Esophagus muscularis mucosa (tissue), 3 donors: ENCODE measurements at regions not wholly inside any gene's neighbourhood (a gene's known extent, or its start where the extent isn't known, plus 50 kb on each side); places are given as distances from the start of the nearest gene placed in this dataset.

ENCODE experiments used
- CTCF ChIP-seq, 3 experiments: fragments of 200-600 bp in 2 of 3; fragments of 450-650 bp in 1 of 3; sonication (generic) in 2 of 3; IDR thresholded peaks; one replicate each; pipeline ENCODE4 v1.5.1; 2017 to 2019; ENCODE audit warnings: antibody characterized with exemption in 3 of 3, mild to moderate bottlenecking in 2 of 3, moderate library complexity in 1 of 3
- POLR2A ChIP-seq: fragments of 450-650 bp; IDR thresholded peaks from one replicate; pipeline ENCODE4 v1.6.1; 2017; ENCODE audit warnings: antibody characterized with exemption, moderate library complexity, mild to moderate bottlenecking, low read depth
- POLR2AphosphoS5 ChIP-seq, 2 donors: sonication (generic); formaldehyde crosslinking; IDR thresholded peaks; one replicate each; pipeline ENCODE4 v1.6.1; 2017; ENCODE audit warnings: antibody characterized with exemption in 2 of 2

- TF ChIP-seq POLR2AphosphoS5 (IDR thresholded peaks at IDR 0.05) = no peak
- no peak for TF ChIP-seq CTCF (IDR thresholded peaks at IDR 0.05)
- no peak for TF ChIP-seq POLR2A
Measured at GRCh38 chr4:136750897-136751296, 781.4 kb downstream of the PCDH18 start.
